Adrenal gland (tissue), 9 donors: ENCODE measurements at regions not wholly inside any gene's neighbourhood (a gene's known extent, or its start where the extent isn't known, plus 50 kb on each side); places are given as distances from the start of the nearest gene placed in this dataset.

Experiments
- DNase-seq, 7 donors: peaks; one replicate each; pipeline ENCODE4 v3.0.0-alpha.2; 2019 to 2020
- H3K27ac ChIP-seq, 5 donors: fragments of 200-600 bp; sonication (generic) in 4 of 5; 1 replicate in 3 of 5; 2 replicates in 2 of 5; pipeline versions ENCODE4 v1.5.1 to v1.8.0; 2016 to 2020; ENCODE audit warnings: mild to moderate bottlenecking in 1 of 5
- H3K27me3 ChIP-seq: fragments of 200-600 bp; 2 replicates; pipeline ENCODE4 v1.8.0; 2021
- H3K36me3 ChIP-seq, 2 donors: fragments of 200-600 bp; replicated peaks in 1 of 2; 1 replicate in 1 of 2; 2 replicates in 1 of 2; pipeline versions ENCODE4 v1.5.1 to v1.8.0; 2018 to 2022
- H3K4me1 ChIP-seq, 2 donors: fragments of 200-600 bp; replicated peaks in 1 of 2; 1 replicate in 1 of 2; 2 replicates in 1 of 2; pipeline versions ENCODE4 v1.5.1 to v1.8.0; 2018 to 2021
- H3K4me3 ChIP-seq, 4 donors: fragments of 200-600 bp; sonication (generic) in 3 of 4; one replicate each; pipeline ENCODE4 v1.5.1; 2016 to 2018
- H3K9me3 ChIP-seq, 3 donors: fragments of 200-600 bp; sonication (generic) in 1 of 3; replicated peaks in 1 of 3; 1 replicate in 2 of 3; 2 replicates in 1 of 3; pipeline versions ENCODE4 v1.5.1 to v1.8.0; 2016 to 2021
- CTCF ChIP-seq, 6 experiments: fragments of 450-650 bp in 4 of 6; fragments of 200-600 bp in 2 of 6; sonication (generic) in 1 of 6; IDR thresholded peaks; 1 replicate in 5 of 6; 2 replicates in 1 of 6; pipeline versions ENCODE4 v1.5.1 to v1.8.0; 2016 to 2021; ENCODE audit warnings: antibody characterized with exemption in 6 of 6, mild to moderate bottlenecking in 2 of 6, moderate library complexity in 1 of 6
- POLR2A ChIP-seq, 2 donors: fragments of 450-650 bp; IDR thresholded peaks; one replicate each; pipeline ENCODE4 v1.6.1; 2017; ENCODE audit warnings: antibody characterized with exemption in 2 of 2, mild to moderate bottlenecking in 2 of 2, moderate library complexity in 1 of 2
- WGBS, 4 donors: extraction: QIAGEN DNeasy Blood & Tissue Kit in 2 of 4; methylation state at CpG; one replicate each; pipeline versions ENCODE4 v1.1.5 to v1.1.7; 2013 to 2017; 5-methylcytosine and 5-hydroxymethylcytosine counted together
- intact Hi-C, 2 donors: fragments of 100-400 bp; cut with DNase I; formaldehyde crosslinking; loops; one replicate each; pipeline versions ENCODE4 v1.14.1 to v1.15.0; 2022 to 2023
- donor health status: healthy with polysubstance abuse.
- donor health status: Bipolar disorder and iron deficiency.
- donor health status: DM: yes; HTN: yes; CAD: no.
- donor health status: DM: no; HTN: no; CAD: no.
- donor health status: DM: no; HTN: no; CAD: no.

GRCh38 chr4:124433044-124433443 is 279.5 kb downstream of the ANKRD50 start:
- DNase-seq: no peak
- TF ChIP-seq CTCF (IDR thresholded peaks at IDR 0.05) (no peak), POLR2A (IDR thresholded peaks at IDR 0.05) (no peak)
- intact Hi-C loops: no loop called here
- WGBS, 4 donors: 85 to 88% (median 86%) methylated on average over 3 of the region's 3 CpGs
- Histone ChIP-seq H3K36me3 (no peaks in the 10 kb centered on the region), H3K4me3 (no peak overlapping the region), H3K9me3 (no peaks in the 10 kb centered on the region), H3K27ac (peak overlapping the region in 1 of 5 donors; percentile 11), H3K27me3 (no peaks in the 10 kb centered on the region), H3K4me1 (peaks cover 0 to 5% of the 10 kb centered on the region in 2 donors)

GRCh38 chr4:124433500-124433899 is 279.0 kb downstream of the ANKRD50 start:
- Histone ChIP-seq H3K27me3 (no peaks in the 10 kb centered on the region), H3K36me3 (no peaks in the 10 kb centered on the region), H3K4me1 (peaks cover 0 to 5% of the 10 kb centered on the region in 2 donors), H3K4me3 (no peak overlapping the region), H3K27ac (no peak overlapping the region), H3K9me3 (no peaks in the 10 kb centered on the region)
- intact Hi-C loops: no loop called here
- no peak for DNase-seq
- 81 to 90% (median 89%) methylated on average over 8 of the region's 8 CpGs for WGBS, 4 donors
- TF ChIP-seq POLR2A (IDR thresholded peaks at IDR 0.05) (no peak), CTCF (IDR thresholded peaks at IDR 0.05) (no peak)

DNA sequence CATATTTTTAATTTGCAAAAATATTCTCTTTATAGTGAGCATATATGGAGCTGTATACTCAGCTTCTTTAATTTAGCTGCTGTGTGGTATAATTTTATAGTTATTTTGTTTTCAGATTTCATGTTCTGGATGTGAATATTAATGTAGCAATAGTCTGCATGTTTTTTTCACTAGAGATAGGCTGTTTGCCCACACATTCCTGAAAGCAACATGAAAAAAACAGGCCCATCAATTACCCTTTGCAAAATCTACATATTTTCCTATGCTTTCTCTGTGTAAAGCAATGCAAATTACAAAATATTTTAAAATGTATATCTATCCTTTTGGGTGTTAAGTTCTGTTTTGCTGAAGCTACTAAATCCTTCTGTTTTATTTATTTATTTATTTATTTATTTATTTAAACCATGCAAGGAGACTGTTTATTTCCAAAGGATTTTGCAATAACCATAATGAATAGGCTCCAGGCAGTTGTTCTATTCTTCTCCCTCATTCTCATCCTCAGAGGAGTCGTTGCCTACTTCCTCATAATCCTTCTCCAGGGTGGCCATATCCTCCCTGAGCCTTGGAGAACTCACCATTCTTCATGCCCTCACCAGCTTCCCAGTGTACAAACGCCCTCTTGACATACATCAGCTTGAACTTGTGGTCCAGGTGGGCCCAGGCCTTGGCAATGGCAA is 277.1 kb downstream of the ANKRD50 start:
- Histone ChIP-seq H3K36me3 (no peaks in the 10 kb centered on the region), H3K27ac (peak overlapping the region in 2 of 5 donors; percentile 27 to 64), H3K27me3 (no peaks in the 10 kb centered on the region), H3K4me1 (no peaks in the 10 kb centered on the region), H3K4me3 (no peak overlapping the region), H3K9me3 (no peaks in the 10 kb centered on the region)
- WGBS, 4 donors: 54 to 75% (median 64%) methylated on average over 2 of the region's 2 CpGs
- no peak for DNase-seq
- no peak for TF ChIP-seq POLR2A (IDR thresholded peaks at IDR 0.05)
- TF ChIP-seq CTCF (IDR thresholded peaks at IDR 0.05): no peak
- intact Hi-C loops: no loop called here

DNA sequence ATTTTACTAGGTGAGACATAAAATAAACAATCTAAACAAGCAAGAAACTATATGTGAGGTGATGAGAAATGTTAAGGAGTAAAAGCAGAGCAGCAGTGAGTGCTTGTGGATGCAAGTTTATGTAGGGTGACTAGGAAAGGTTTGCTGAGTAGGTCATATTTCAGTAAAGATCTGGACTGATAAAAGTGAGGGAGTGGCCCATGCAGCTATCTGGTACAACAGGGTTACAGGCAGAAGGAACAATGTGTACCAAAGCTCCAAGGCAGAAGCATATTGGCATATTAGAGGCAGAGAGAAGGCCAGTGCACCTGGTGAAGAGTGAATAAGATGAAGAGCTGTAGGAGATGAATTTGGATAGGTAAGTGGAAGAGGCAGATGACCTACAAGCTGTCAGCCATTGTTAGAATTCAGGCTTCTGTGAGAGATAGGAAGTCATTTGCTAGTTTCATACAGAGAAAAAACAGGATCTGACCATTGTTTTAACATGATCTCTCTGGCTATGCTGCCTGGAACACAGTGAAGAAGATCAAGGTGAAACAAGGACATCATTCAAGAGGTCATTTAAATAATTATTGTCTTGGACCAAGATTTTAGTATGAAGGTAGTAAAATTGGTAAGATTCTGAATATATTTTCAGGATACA is 274.6 kb downstream of the ANKRD50 start:
- no peak overlapping the region for H3K27ac ChIP-seq

More for the DNA sequence above, 274.6 kb downstream of the ANKRD50 start:
- TF ChIP-seq POLR2A (IDR thresholded peaks at IDR 0.05): no peak
- TF ChIP-seq CTCF (IDR thresholded peaks at IDR 0.05): no peak
- DNase-seq: no peak
- Histone ChIP-seq H3K4me3 (no peak overlapping the region), H3K4me1 (no peaks in the 10 kb centered on the region), H3K9me3 (no peaks in the 10 kb centered on the region), H3K36me3 (no peaks in the 10 kb centered on the region), H3K27me3 (no peaks in the 10 kb centered on the region)
- intact Hi-C loops: no loop called here
